ENCODE measurements at regions not wholly inside any gene's neighbourhood (a gene's known extent, or its start where the extent isn't known, plus 50 kb on each side); places are given as distances from the start of the nearest gene placed in this dataset.
A peak's percentile ranks its signal among the peaks of the same experiment; 100 is the strongest.

DNA sequence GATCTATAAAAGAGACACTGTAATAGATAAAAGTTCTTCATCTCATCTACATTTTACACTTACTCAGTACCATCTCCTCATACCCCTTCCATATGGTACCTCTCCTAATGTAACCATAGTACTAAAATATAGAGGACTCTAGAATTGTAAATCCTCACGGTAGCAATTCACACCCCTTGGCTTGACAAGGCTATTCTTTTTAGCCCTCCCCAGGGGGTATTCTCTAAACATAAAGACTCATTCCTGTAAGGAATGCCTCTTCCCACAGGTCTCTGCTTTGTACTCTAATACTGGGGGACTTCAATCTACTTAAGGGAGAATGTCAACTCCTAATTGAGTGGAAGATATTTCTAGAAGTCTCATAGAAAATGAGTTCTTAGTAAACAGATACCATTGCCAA lies 85.9 kb downstream of the VIP start:
- no peak overlapping the region for H3K4me3 ChIP-seq (ENCODE audit: low read depth, low read length)
- no peak for DNase-seq (ENCODE audit: low read depth)
- TF ChIP-seq, protein P1, sequence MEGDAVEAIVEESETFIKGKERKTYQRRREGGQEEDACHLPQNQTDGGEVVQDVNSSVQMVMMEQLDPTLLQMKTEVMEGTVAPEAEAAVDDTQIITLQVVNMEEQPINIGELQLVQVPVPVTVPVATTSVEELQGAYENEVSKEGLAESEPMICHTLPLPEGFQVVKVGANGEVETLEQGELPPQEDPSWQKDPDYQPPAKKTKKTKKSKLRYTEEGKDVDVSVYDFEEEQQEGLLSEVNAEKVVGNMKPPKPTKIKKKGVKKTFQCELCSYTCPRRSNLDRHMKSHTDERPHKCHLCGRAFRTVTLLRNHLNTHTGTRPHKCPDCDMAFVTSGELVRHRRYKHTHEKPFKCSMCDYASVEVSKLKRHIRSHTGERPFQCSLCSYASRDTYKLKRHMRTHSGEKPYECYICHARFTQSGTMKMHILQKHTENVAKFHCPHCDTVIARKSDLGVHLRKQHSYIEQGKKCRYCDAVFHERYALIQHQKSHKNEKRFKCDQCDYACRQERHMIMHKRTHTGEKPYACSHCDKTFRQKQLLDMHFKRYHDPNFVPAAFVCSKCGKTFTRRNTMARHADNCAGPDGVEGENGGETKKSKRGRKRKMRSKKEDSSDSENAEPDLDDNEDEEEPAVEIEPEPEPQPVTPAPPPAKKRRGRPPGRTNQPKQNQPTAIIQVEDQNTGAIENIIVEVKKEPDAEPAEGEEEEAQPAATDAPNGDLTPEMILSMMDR (IDR thresholded peaks at IDR 0.05; ENCODE audit: low read depth, low read length, missing control alignments), result no peak

DNA sequence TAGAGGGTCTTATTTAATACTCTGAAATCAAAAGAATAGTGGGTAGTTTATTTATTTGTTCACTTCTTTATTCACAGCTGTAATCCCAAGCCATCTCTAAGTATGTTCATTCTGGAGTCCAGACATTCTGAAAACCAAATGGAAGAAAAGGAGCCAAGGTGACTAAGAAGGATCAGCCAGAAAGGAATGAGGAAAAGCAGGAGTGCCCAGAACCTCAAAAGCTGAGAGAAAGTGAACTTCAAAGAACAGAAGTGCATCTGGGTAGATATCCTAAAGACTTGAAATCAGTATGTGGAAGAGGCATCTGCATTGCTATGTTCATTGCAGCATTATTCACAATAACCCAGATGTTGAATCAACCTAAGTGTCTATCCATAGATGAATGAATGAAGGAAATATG lies 94.8 kb downstream of the VIP start:
- no peak for DNase-seq (ENCODE audit: low read depth)
- TF ChIP-seq, protein P1 (IDR thresholded peaks at IDR 0.05; ENCODE audit: low read depth, low read length, missing control alignments), result no peak
- H3K4me3 ChIP-seq (ENCODE audit: low read depth, low read length), result no peak overlapping the region

DNA sequence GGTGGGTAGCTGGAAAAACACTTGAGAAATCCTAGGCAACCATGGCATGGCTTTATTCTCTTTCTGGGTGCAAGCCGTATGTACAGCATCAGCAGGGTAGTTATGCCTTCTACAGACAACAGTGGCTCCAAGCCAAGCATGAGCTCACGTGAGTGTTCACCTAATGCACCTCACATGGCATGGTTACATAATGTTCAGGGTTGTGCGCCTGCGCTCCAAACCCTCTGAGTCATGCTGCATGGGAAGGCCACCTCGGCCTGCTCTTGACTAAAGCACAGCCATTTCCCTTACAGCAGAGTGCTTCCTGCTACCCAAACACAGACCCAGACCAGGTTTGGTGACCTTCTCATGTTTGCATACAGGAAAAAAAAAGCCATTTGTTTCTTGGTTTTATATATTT lies 96.2 kb downstream of the VIP start:
- H3K4me3 ChIP-seq (ENCODE audit: low read depth, low read length), result no peak overlapping the region
- TF ChIP-seq, protein P1 (IDR thresholded peaks at IDR 0.05; ENCODE audit: low read depth, low read length, missing control alignments), result no peak
- no peak for DNase-seq (ENCODE audit: low read depth)

DNA sequence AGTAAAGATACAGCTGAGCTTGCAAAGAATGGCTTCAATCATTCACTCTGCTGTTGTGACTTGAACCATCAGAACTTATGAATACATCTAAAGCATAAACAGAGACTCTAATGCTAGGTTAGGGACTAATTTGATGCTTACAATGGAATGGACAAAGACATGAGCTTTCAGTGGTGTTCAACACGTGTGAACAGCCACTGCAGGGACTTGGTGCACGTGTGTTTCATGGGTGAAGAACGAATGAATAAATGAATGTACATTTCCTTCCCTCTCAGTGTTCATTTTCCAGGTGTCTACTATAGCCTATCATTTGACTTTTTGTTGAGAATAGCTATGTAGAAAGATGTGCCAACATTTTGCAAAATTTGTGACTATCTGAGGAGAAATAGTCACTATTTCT lies 98.3 kb downstream of the VIP start:
- H3K4me3 ChIP-seq (ENCODE audit: low read depth, low read length), result no peak overlapping the region
- TF ChIP-seq, protein P1 (IDR thresholded peaks at IDR 0.05; ENCODE audit: low read depth, low read length, missing control alignments), result no peak
- no peak for DNase-seq (ENCODE audit: low read depth)

DNA sequence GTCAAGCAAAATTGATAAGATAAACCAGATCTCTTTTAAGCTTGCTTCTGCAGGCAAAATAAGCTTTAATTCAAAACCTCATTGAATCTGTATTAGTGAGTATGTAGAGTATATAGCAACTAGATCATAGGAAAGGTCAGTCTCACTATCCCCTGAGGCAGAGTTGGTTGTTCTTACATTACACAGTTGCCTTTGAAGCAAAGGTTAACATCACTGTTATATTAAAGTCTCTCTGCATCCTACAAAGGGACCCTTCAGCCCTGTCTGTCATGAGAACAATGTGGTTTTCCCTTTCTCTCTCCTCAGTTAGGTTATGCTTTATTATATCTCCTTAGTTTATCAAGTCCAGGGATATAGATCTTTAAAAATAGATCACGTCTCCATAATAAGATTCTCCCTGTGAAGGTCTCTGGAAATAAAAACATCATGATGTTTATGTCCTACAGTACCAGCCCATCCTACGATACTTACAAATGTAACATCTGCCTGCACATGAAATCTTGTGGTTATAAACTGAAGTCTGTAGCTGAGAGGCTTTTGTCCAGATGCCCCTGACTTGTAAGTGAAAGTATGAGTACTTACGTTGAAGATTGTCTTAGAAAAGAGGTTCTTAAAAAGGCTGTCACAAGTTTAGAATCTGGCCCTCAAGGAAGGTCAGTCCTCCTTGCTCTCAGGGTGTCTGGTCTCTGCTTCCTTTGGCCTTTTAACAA lies 103.6 kb downstream of the VIP start:
- no peak overlapping the region for H3K4me3 ChIP-seq (ENCODE audit: low read depth, low read length)
- no peak for DNase-seq (ENCODE audit: low read depth)
- TF ChIP-seq, protein P1 (IDR thresholded peaks at IDR 0.05; ENCODE audit: low read depth, low read length, missing control alignments), result no peak

DNA sequence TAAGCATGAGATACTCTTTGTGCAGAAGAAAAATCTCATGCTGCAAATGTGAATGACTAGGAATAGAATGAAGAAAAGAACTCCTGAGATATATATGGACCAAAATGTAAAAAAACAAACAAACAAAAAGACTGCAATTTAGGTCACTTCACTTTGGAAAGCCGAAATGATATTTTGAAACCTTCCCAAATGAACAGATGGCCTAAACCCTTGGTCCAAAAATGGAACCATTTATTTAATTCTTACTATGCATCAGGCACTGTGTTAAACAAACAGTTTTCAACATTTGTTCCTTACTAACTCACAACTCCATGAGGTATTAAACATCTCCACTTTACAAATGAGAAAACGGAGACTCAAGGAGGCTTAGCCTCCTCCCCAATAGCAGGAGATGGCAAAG lies 107.5 kb downstream of the VIP start:
- DNase-seq (ENCODE audit: low read depth), result no peak
- no peak overlapping the region for H3K4me3 ChIP-seq (ENCODE audit: low read depth, low read length)
- TF ChIP-seq, protein P1 (IDR thresholded peaks at IDR 0.05; ENCODE audit: low read depth, low read length, missing control alignments), result no peak

DNA sequence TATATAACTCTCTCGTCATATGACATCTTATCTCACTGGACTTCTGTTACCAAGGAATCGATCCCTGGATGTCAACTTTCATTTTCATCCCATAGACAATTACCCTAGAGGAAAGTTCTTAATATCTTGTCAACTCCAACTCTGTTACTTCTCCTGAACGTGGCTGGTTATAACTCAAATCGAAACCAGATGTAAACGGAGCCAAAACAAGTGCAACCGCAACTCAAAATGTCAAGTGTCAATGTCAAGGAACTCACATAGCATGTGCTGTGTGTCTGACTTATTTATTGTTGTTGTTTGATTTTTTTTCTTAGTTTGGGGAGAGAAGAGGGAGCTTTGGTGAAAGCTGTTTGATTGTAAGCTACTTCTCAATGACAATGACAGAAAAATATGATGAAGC lies 108.6 kb downstream of the VIP start:
- peak; percentile 3 for DNase-seq (ENCODE audit: low read depth)
- no peak overlapping the region for H3K4me3 ChIP-seq (ENCODE audit: low read depth, low read length)
- TF ChIP-seq, protein P1 (IDR thresholded peaks at IDR 0.05; ENCODE audit: low read depth, low read length, missing control alignments), result no peak

Measured in GM12864 (cell line).